IMR-90 (cell line): ENCODE measurements at regions not wholly inside any gene's neighbourhood (a gene's known extent, or its start where the extent isn't known, plus 50 kb on each side); places are given as distances from the start of the nearest gene placed in this dataset.

Source experiments
- ATAC-seq: fragments of 200-7000 bp; cut with Tn5 transposase; 2 replicates; pipeline ENCODE4 v1.9.1; 2020; ENCODE audit warnings: low read depth, mild to moderate bottlenecking, moderate library complexity
- BruUV-seq: library from RNA; stranded (reverse); fragments of 400-500 nt; replicated peaks from 2 replicates; lab custom pipeline; 2021; lab: Mats Ljungman, UMichigan
- CTCF ChIA-PET: fragments of 300-600 bp; formaldehyde crosslinking; extraction: SDS; loops from one replicate; lab custom pipeline; 2021; ENCODE audit warnings: antibody characterized with exemption; lab: Yijun Ruan, JAX
- POLR2A ChIA-PET: fragments of 300-600 bp; sonication (Branson Sonifier 250); formaldehyde crosslinking; loops from one replicate; lab custom pipeline; 2022; ENCODE audit warnings: antibody characterized with exemption; ENCODE audit not compliant: unreplicated experiment; lab: Charles Lee
- DNase-seq: peaks from one replicate; pipeline ENCODE4 v3.0.0; 2013
- H2AFZ ChIP-seq: replicated peaks from 2 replicates; pipeline ENCODE3; 2013; ENCODE audit warnings: low read length, mild to moderate bottlenecking; ENCODE audit not compliant: poor library complexity
- H2AK5ac ChIP-seq: 2 replicates; pipeline ENCODE4 v1.6.1; 2013; ENCODE audit warnings: low read depth, low read length, inconsistent platforms
- H2AK9ac ChIP-seq: replicated peaks from 2 replicates; pipeline ENCODE3; 2013; ENCODE audit warnings: mild to moderate bottlenecking, low read depth, low read length, moderate library complexity; ENCODE audit not compliant: poor library complexity
- H2BK120ac ChIP-seq: 2 replicates; pipeline ENCODE4 v1.6.1; 2013; ENCODE audit warnings: low read depth, low read length, inconsistent platforms
- H2BK15ac ChIP-seq: 3 replicates; pipeline ENCODE4 v1.6.1; 2013; ENCODE audit warnings: low read depth, low read length, inconsistent platforms
- H2BK20ac ChIP-seq: 2 replicates; pipeline ENCODE4 v1.6.1; 2013; ENCODE audit warnings: low read depth, mild to moderate bottlenecking, inconsistent platforms, low read length, moderate library complexity
- H2BK5ac ChIP-seq: 2 replicates; pipeline ENCODE4 v1.6.1; 2013; ENCODE audit warnings: mild to moderate bottlenecking, low read depth, low read length, inconsistent platforms; ENCODE audit not compliant: poor library complexity, severe bottlenecking
- H3K14ac ChIP-seq: replicated peaks from 2 replicates; pipeline ENCODE4 v1.6.1; 2013; ENCODE audit warnings: low read depth, low read length, inconsistent platforms
- H3K18ac ChIP-seq: 2 replicates; pipeline ENCODE4 v1.6.1; 2013; ENCODE audit warnings: low read depth, low read length, control low read depth
- H3K23ac ChIP-seq: 2 replicates; pipeline ENCODE4 v1.6.1; 2013; ENCODE audit warnings: low read depth, low read length, inconsistent platforms
- H3K27ac ChIP-seq: 2 replicates; pipeline ENCODE4 v1.5.1; 2013; ENCODE audit warnings: mild to moderate bottlenecking, control low read depth, low read length; ENCODE audit not compliant: insufficient read depth
- H3K27me3 ChIP-seq: 2 replicates; pipeline ENCODE4 v1.6.1; 2013; ENCODE audit warnings: low read length; ENCODE audit not compliant: control insufficient read depth, insufficient read depth
- H3K36me3 ChIP-seq: 2 replicates; pipeline ENCODE4 v1.6.1; 2013; ENCODE audit warnings: low read length, mixed read lengths; ENCODE audit not compliant: control insufficient read depth, insufficient read depth
- H3K4ac ChIP-seq: 2 replicates; pipeline ENCODE4 v1.6.1; 2013; ENCODE audit warnings: low read depth, low read length, inconsistent platforms
- H3K4me1 ChIP-seq: 2 replicates; pipeline ENCODE4 v1.6.1; 2013; ENCODE audit warnings: low read length, mixed read lengths; ENCODE audit not compliant: control insufficient read depth, insufficient read depth
- H3K4me2 ChIP-seq: 2 replicates; pipeline ENCODE4 v1.6.1; 2013; ENCODE audit warnings: low read depth, mild to moderate bottlenecking, control low read depth, low read length, moderate library complexity
- H3K4me3 ChIP-seq: 2 replicates; pipeline ENCODE4 v1.5.1; 2013; ENCODE audit warnings: low read depth, mild to moderate bottlenecking, control low read depth, low read length, moderate library complexity; ENCODE audit not compliant: insufficient read depth
- H3K56ac ChIP-seq: 2 replicates; pipeline ENCODE4 v1.6.1; 2013; ENCODE audit warnings: low read length, inconsistent platforms; ENCODE audit not compliant: insufficient read depth; ENCODE audit errors: extremely low read depth
- H3K79me1 ChIP-seq, 2 experiments: 2 replicates each; pipeline ENCODE4 v1.6.1; 2013; ENCODE audit warnings: low read length in 2 of 2, inconsistent platforms in 1 of 2, low read depth in 1 of 2
- H3K9ac ChIP-seq: 2 replicates; pipeline ENCODE4 v1.6.1; 2013; ENCODE audit warnings: low read depth, low read length, control low read depth
- H3K9me1 ChIP-seq: 2 replicates; pipeline ENCODE4 v1.6.1; 2013; ENCODE audit warnings: low read length, inconsistent platforms; ENCODE audit not compliant: insufficient read depth
- H3K9me3 ChIP-seq: 2 replicates; pipeline ENCODE4 v1.6.1; 2013; ENCODE audit warnings: low read length; ENCODE audit not compliant: control insufficient read depth, insufficient read depth
- H4K20me1 ChIP-seq: 2 replicates; pipeline ENCODE4 v1.6.1; 2013; ENCODE audit warnings: low read length, inconsistent platforms; ENCODE audit not compliant: insufficient read depth
- H4K5ac ChIP-seq: 2 replicates; pipeline ENCODE4 v1.6.1; 2013; ENCODE audit warnings: mild to moderate bottlenecking, low read depth, low read length, control low read depth
- H4K8ac ChIP-seq, 2 experiments: 2 replicates each; pipeline ENCODE4 v1.6.1; 2013; ENCODE audit warnings: low read depth in 2 of 2, low read length in 2 of 2, control low read depth in 1 of 2, inconsistent platforms in 1 of 2
- H4K91ac ChIP-seq: 2 replicates; pipeline ENCODE4 v1.6.1; 2013; ENCODE audit warnings: low read depth, low read length, inconsistent platforms; ENCODE audit not compliant: insufficient read depth
- BHLHE40 ChIP-seq: fragments of 150-350 bp; IDR thresholded peaks from 2 replicates; pipeline ENCODE4 v1.6.1; 2016; ENCODE audit warnings: mild to moderate bottlenecking, low read depth, low read length
- CEBPB ChIP-seq: IDR thresholded peaks from 2 replicates; pipeline ENCODE4 v1.6.1; 2012; ENCODE audit warnings: low read depth, low read length, improper control_type of control experiment
- CHD1 ChIP-seq: IDR thresholded peaks from 2 replicates; pipeline ENCODE4 v1.6.1; 2012; ENCODE audit warnings: low read depth, low read length, improper control_type of control experiment
- MAFK ChIP-seq: IDR thresholded peaks from 2 replicates; pipeline ENCODE4 v1.6.1; 2012; ENCODE audit warnings: low read depth, low read length, improper control_type of control experiment
- MAZ ChIP-seq: IDR thresholded peaks from 2 replicates; pipeline ENCODE4 v1.6.1; 2012; ENCODE audit warnings: low read depth, mild to moderate bottlenecking, low read length, improper control_type of control experiment, moderate library complexity, borderline replicate concordance
- MXI1 ChIP-seq: IDR thresholded peaks from 2 replicates; pipeline ENCODE4 v1.6.1; 2012; ENCODE audit warnings: low read depth, mild to moderate bottlenecking, low read length, moderate library complexity, borderline replicate concordance
- NFE2L2 ChIP-seq: fragments of 150-350 bp; IDR thresholded peaks from 2 replicates; pipeline ENCODE4 v1.6.1; 2016; ENCODE audit warnings: low read depth, mild to moderate bottlenecking, low read length
- POLR2A ChIP-seq: IDR thresholded peaks from 2 replicates; pipeline ENCODE4 v1.6.1; 2012; ENCODE audit warnings: mild to moderate bottlenecking, low read depth, low read length
- RAD21 ChIP-seq: IDR thresholded peaks from 2 replicates; pipeline ENCODE4 v1.6.1; 2012; ENCODE audit warnings: low read length, improper control_type of control experiment
- RCOR1 ChIP-seq: IDR thresholded peaks from 2 replicates; pipeline ENCODE4 v1.6.1; 2012; ENCODE audit warnings: mild to moderate bottlenecking, low read length, improper control_type of control experiment; ENCODE audit not compliant: insufficient replicate concordance
- RFX5 ChIP-seq: IDR thresholded peaks from 2 replicates; pipeline ENCODE4 v1.8.0; 2012; ENCODE audit warnings: low read depth, mild to moderate bottlenecking, low read length, moderate library complexity
- SMC3 ChIP-seq: fragments of 150-350 bp; IDR thresholded peaks from 2 replicates; pipeline ENCODE4 v1.6.1; 2016; ENCODE audit warnings: low read depth, mild to moderate bottlenecking, antibody characterized with exemption, low read length, moderate library complexity
- WGBS, 2 experiments: methylation state at CpG; one replicate each; pipeline versions ENCODE4 v1.1.5 to v1.1.7; 2013; ENCODE audit warnings: missing lambda C conversion rate in 2 of 2; ENCODE audit not compliant: insufficient read length in 1 of 2; ENCODE audit errors: extremely low coverage in 2 of 2; 5-methylcytosine and 5-hydroxymethylcytosine counted together
- dilution Hi-C: fragments of 300-500 bp; cut with HindIII; formaldehyde crosslinking; loops from one replicate; pipeline ENCODE4 v1.14.3; 2018; ENCODE audit warnings: low sequenced_read_pairs; ENCODE audit not compliant: unreplicated experiment
- in situ Hi-C: fragments of 300-500 bp; cut with MboI; formaldehyde crosslinking; loops from 3 replicates; pipeline ENCODE4 v1.14.3; 2019; ENCODE audit warnings: low sequenced_read_pairs, inconsistent platforms, mixed read lengths
- intact Hi-C: fragments of 100-400 bp; cut with micrococcal nuclease; formaldehyde crosslinking; loops from 2 replicates; pipeline ENCODE4 v1.10.0; 2022
- TF ChIP-seq, protein P1 (sequence below): fragments of 150-350 bp; IDR thresholded peaks from 2 replicates; pipeline ENCODE4 v1.6.1; 2016; ENCODE audit warnings: low read depth, mild to moderate bottlenecking, low read length, moderate library complexity, borderline replicate concordance
- TF ChIP-seq, protein P2 (sequence below): conservative IDR thresholded peaks from 2 replicates; pipeline ENCODE4 v1.5.1; 2012; ENCODE audit warnings: mild to moderate bottlenecking, low read depth, low read length, improper control_type of control experiment
- TF ChIP-seq, protein P3 (sequence below): fragments of 150-350 bp; IDR thresholded peaks from 2 replicates; pipeline ENCODE4 v1.6.1; 2017; ENCODE audit warnings: mild to moderate bottlenecking, antibody characterized with exemption, low read length, low read depth

DNA sequence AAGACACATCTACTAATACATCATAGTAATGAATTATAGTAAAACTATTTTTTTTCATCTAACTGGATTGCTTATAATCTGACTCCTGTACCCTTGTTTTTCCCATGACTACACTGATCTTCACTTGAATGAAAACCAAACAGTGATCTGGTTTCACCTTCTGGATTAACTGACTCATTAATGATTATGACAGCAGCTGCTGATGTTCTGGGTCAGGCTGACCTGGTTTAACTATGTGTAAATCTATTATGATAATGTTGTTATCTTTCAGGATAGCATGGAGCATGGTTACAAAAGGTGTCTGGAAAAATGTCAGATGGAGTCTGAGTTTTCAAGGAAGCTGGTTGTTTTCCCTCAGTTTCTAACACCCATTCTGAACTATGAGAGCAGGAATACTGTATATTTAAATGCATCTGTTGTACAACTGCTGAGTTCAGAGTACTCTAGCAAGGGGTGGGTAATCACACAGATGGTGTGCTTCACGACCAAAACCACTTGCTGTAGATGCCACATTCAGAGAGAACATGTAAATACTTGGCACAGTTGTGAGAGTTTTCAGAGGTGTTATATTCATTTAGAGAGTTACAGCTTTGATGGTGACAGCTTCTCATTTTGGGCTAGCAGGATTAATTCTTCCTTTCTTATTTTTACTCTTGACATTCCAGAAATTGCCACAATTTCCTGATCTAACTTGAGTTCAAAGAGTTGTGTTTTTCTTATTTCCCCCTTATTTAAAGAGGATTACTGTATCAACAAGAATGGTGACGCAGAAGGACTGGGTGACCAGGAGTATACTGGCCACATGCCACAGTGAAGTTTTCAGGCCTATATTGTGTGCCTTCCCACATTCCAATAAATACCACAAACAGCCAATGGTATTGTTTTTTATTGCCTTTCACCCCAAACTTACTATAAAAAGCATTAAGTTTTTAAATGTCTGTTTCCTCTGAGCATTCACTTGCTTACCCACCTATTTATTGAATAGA is 249.7 kb upstream of the TET2 start:
- Histone ChIP-seq H4K20me1 (no peaks in the 10 kb centered on the region), H3K18ac (no peak overlapping the region), H3K36me3 (no peaks in the 10 kb centered on the region), H3K27me3 (no peaks in the 10 kb centered on the region), H2AK5ac (no peak overlapping the region), H3K23ac (no peak overlapping the region), H3K79me1 (no peaks in the 10 kb centered on the region), H3K4me2 (no peak overlapping the region), H2BK5ac (no peak overlapping the region), H3K56ac (no peak overlapping the region), H2BK15ac (no peak overlapping the region), H3K4ac (no peak overlapping the region), H4K8ac (no peak overlapping the region), H2BK20ac (no peak overlapping the region), H3K4me3 (no peak overlapping the region), H3K14ac (no peak overlapping the region), H3K9ac (no peak overlapping the region), H3K9me3 (no peaks in the 10 kb centered on the region), H3K27ac (no peak overlapping the region), H2AFZ (no peak overlapping the region), H4K5ac (no peak overlapping the region), H4K91ac (no peak overlapping the region), H2AK9ac (no peak overlapping the region), H3K9me1 (no peaks in the 10 kb centered on the region), H3K4me1 (no peaks in the 10 kb centered on the region), H2BK120ac (no peak overlapping the region)
- no TSS peak for BruUV-seq
- no peak for ATAC-seq
- no peak for DNase-seq
- dilution Hi-C loops: no loop called here
- in situ Hi-C loops: no loop called here
- intact Hi-C loops: no loop called here
- CTCF ChIA-PET: interaction anchor here (0.5 kb wide), 1 partner anchor 1432 kb away, joined by 4 read pairs; no protein-coding TSS in a partner anchor
- POLR2A ChIA-PET: no interaction called here
- WGBS, 2 experiments: no CpG with 5 or more reads among the region's 2 CpGs
- TF ChIP-seq, protein P1, sequence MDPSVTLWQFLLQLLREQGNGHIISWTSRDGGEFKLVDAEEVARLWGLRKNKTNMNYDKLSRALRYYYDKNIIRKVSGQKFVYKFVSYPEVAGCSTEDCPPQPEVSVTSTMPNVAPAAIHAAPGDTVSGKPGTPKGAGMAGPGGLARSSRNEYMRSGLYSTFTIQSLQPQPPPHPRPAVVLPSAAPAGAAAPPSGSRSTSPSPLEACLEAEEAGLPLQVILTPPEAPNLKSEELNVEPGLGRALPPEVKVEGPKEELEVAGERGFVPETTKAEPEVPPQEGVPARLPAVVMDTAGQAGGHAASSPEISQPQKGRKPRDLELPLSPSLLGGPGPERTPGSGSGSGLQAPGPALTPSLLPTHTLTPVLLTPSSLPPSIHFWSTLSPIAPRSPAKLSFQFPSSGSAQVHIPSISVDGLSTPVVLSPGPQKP: no peak
- TF ChIP-seq MAFK: no peak
- TF ChIP-seq NFE2L2: no peak
- TF ChIP-seq MAZ: no peak
- no peak for TF ChIP-seq RAD21
- TF ChIP-seq, protein P2, sequence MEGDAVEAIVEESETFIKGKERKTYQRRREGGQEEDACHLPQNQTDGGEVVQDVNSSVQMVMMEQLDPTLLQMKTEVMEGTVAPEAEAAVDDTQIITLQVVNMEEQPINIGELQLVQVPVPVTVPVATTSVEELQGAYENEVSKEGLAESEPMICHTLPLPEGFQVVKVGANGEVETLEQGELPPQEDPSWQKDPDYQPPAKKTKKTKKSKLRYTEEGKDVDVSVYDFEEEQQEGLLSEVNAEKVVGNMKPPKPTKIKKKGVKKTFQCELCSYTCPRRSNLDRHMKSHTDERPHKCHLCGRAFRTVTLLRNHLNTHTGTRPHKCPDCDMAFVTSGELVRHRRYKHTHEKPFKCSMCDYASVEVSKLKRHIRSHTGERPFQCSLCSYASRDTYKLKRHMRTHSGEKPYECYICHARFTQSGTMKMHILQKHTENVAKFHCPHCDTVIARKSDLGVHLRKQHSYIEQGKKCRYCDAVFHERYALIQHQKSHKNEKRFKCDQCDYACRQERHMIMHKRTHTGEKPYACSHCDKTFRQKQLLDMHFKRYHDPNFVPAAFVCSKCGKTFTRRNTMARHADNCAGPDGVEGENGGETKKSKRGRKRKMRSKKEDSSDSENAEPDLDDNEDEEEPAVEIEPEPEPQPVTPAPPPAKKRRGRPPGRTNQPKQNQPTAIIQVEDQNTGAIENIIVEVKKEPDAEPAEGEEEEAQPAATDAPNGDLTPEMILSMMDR: no peak
- TF ChIP-seq MXI1: no peak
- no peak for TF ChIP-seq RFX5
- TF ChIP-seq SMC3: no peak
- TF ChIP-seq CHD1: no peak
- TF ChIP-seq CEBPB: no peak
- TF ChIP-seq, protein P3, sequence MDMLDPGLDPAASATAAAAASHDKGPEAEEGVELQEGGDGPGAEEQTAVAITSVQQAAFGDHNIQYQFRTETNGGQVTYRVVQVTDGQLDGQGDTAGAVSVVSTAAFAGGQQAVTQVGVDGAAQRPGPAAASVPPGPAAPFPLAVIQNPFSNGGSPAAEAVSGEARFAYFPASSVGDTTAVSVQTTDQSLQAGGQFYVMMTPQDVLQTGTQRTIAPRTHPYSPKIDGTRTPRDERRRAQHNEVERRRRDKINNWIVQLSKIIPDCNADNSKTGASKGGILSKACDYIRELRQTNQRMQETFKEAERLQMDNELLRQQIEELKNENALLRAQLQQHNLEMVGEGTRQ: no peak
- TF ChIP-seq POLR2A: no peak
- TF ChIP-seq RCOR1: no peak
- TF ChIP-seq BHLHE40: no peak
